Bronchial epithelial cell (primary cell): ENCODE measurements at regions not wholly inside any gene's neighbourhood (a gene's known extent, or its start where the extent isn't known, plus 50 kb on each side); places are given as distances from the start of the nearest gene placed in this dataset.

ENCODE experiments used
- DNase-seq: peaks from one replicate; pipeline ENCODE4 v3.0.0-alpha.2; 2010; ENCODE audit warnings: low read depth
- FAIRE-seq: peaks from 2 replicates; lab custom pipeline; 2011; peaks lifted over from hg19 to GRCh38; lab: Jason Lieb, UNC
- H3K27me3 ChIP-seq: 2 replicates; pipeline ENCODE4 v1.5.1; 2011; ENCODE audit warnings: low read length; ENCODE audit not compliant: control insufficient read depth, insufficient read depth
- H3K36me3 ChIP-seq: 2 replicates; pipeline ENCODE4 v1.5.1; 2011; ENCODE audit warnings: low read length; ENCODE audit not compliant: control insufficient read depth, insufficient read depth
- H3K4me3 ChIP-seq: 2 replicates; pipeline ENCODE4 v1.5.1; 2011; ENCODE audit warnings: mild to moderate bottlenecking, low read depth, low read length, control low read depth
- TF ChIP-seq, protein P1 (sequence below): IDR thresholded peaks from 2 replicates; pipeline ENCODE4 v1.5.1; 2011; ENCODE audit warnings: mild to moderate bottlenecking, moderate library complexity, low read length, control low read depth, inconsistent platforms; ENCODE audit not compliant: insufficient read depth, severe bottlenecking

DNA sequence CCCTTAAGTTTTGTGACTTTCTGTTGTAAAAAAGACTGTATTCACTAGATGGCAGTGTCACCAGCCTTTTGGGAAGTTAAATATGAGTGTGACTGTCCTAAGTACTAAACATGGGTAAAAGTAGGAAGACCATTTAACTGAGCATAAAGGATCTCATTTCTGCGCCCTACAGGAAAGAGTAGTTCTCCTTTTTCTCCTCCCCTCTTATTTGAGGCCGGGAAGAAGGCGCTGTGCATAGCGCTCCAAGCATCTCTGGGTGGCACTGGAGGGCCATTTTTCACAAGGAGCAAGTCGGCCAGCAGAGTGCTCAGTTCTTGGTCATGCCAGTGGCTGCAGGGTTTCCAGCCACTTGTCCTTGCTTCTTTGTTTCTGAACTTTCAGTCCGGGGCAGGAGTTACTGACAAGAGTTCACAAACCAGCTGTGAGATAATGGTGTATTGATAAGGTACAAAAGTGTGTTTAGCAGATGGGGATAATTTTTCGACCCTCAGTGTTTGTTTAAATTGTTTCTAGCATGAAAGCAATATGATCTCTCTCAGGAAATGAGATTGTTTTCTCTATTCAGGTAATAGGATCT lies 227.6 kb upstream of the DMRT1 start:
- FAIRE-seq (no peak), DNase-seq (peak; percentile 87)
- Histone ChIP-seq H3K36me3 (no peaks in the 10 kb centered on the region), H3K4me3 (no peak overlapping the region), H3K27me3 (no peaks in the 10 kb centered on the region)
- TF ChIP-seq, protein P1, sequence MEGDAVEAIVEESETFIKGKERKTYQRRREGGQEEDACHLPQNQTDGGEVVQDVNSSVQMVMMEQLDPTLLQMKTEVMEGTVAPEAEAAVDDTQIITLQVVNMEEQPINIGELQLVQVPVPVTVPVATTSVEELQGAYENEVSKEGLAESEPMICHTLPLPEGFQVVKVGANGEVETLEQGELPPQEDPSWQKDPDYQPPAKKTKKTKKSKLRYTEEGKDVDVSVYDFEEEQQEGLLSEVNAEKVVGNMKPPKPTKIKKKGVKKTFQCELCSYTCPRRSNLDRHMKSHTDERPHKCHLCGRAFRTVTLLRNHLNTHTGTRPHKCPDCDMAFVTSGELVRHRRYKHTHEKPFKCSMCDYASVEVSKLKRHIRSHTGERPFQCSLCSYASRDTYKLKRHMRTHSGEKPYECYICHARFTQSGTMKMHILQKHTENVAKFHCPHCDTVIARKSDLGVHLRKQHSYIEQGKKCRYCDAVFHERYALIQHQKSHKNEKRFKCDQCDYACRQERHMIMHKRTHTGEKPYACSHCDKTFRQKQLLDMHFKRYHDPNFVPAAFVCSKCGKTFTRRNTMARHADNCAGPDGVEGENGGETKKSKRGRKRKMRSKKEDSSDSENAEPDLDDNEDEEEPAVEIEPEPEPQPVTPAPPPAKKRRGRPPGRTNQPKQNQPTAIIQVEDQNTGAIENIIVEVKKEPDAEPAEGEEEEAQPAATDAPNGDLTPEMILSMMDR: peak; percentile 74

DNA sequence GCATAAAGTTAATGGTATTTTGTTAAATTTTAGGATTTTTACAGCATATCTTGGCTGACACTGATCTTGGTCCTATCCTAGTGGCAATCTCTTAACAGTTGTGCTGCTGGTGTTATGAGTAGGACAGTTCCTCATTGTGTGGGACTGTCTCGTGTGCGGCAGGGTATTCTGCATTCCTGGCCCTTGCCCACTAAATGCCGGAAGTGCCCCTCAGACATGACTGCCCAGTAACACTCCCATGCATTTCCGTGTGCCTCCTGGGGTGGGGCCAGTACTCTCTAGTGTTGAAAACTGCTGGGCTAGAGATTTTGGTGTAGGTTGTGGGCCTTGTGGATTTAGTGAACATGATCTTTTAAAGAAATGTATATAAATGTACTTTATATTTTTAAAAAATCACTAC lies 227.1 kb upstream of the DMRT1 start:
- no peak overlapping the region for H3K4me3 ChIP-seq

DNA sequence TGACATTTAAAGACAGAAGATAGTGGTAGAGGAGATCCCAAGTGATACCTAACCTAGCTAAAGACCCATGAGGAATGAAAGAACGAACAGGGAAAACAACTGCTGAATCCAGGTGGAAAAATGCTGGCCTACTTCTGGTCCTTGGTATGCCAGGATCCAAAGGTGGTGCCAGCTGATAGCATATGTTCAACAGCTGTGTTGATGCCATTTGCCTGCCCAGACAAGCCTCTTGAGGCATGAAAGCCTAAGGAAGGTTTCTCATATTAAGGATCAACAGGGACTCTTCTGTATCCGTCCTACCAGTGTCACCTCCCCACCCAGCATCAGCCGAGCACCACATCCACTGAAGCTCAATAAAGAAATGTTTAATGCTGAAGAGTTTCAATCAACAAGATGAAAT lies 225.7 kb upstream of the DMRT1 start:
- H3K36me3 ChIP-seq: no peaks in the 10 kb centered on the region
- no peak for FAIRE-seq
- TF ChIP-seq, protein P1: no peak
- DNase-seq: peak; percentile 79
- H3K4me3 ChIP-seq: no peak overlapping the region
- no peaks in the 10 kb centered on the region for H3K27me3 ChIP-seq

More for the DNA sequence above, 227.1 kb upstream of the DMRT1 start:
- Histone ChIP-seq H3K27me3 (no peaks in the 10 kb centered on the region), H3K36me3 (no peaks in the 10 kb centered on the region)
- DNase-seq (no peak), FAIRE-seq (no peak)
- TF ChIP-seq, protein P1: no peak

DNA sequence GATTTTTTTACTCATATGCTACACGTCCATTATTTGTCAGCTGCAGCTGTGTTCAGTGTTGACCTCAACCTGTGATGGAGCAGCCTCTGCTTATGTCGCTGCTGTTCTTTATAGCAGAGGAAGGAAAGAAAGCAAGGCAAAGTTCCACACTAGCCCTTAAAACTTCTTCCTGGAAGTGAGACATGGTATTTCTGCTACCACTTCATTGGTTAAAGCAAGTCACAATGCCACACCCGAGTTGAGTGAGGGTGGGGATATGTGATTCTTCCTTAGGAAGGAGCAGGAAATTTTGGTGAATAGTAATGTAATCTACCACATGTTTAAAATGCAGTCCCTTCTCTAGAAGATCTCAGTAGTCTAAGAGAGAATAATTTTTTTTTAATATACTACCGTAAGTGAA lies 224.8 kb upstream of the DMRT1 start:
- DNase-seq (no peak), FAIRE-seq (no peak)
- H3K27me3 ChIP-seq: no peaks in the 10 kb centered on the region
- H3K36me3 ChIP-seq: no peaks in the 10 kb centered on the region
- TF ChIP-seq, protein P1: no peak
- no peak overlapping the region for H3K4me3 ChIP-seq

DNA sequence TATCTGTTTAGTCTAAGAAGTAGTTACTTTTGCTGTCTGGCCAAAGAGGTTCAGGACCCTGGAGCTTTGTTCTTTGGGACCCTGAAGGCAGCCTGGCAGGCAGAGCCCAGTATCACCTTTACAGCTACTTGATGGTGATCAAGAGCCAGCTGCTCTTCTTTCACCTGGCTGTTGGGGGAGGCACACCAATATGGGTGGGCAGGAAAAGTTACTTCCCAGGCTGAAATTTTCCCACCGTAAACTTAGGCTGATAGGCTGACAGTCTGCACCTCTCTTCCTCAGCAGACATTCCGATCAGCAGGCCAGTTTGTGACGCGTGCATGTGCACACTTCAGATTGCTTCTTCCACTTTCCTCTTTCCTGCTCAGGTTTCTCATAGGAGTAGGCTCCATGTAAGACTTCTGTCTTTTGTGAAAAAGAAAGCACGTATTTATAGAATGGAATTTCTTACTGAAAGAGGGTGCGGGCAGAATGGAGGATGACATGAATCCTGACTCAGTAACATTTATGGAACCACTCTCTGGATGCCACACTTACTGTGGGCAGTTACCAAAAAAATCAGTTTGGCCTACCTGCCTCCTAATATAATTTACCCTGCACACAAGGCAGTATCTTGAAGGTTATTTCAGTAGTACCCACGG lies 223.9 kb upstream of the DMRT1 start:
- FAIRE-seq: no peak

More for the DNA sequence above, 223.9 kb upstream of the DMRT1 start:
- no peaks in the 10 kb centered on the region for H3K36me3 ChIP-seq
- H3K4me3 ChIP-seq: no peak overlapping the region
- DNase-seq: peak; percentile 29
- no peaks in the 10 kb centered on the region for H3K27me3 ChIP-seq
- TF ChIP-seq, protein P1: no peak
